Central memory CD8-positive, alpha-beta T cell (primary cell): ENCODE measurements at regions not wholly inside any gene's neighbourhood (a gene's known extent, or its start where the extent isn't known, plus 50 kb on each side); places are given as distances from the start of the nearest gene placed in this dataset.

Experiments
- ATAC-seq: fragments of 150-1000 bp; cut with Tn5 transposase; replicated peaks from 2 replicates; pipeline ENCODE4 v1.10.0; 2022; ENCODE audit warnings: mild to moderate bottlenecking, moderate FRiP score, moderate number of reproducible peaks; ENCODE audit not compliant: poor library complexity, severe bottlenecking; ENCODE audit errors: extremely low read depth
- DNase-seq, 2 donors: peaks; one replicate each; pipeline ENCODE4 v3.0.0; 2021; ENCODE audit warnings: low spot score in 2 of 2
- H3K27ac Mint-ChIP-seq: one replicate; pipeline ENCODE4 v1.8.0; 2022; ENCODE audit warnings: low read depth, mild to moderate bottlenecking, moderate library complexity, mixed read lengths
- H3K27me3 Mint-ChIP-seq: one replicate; pipeline ENCODE4 v1.8.0; 2022; ENCODE audit warnings: mixed read lengths
- H3K36me3 Mint-ChIP-seq: one replicate; pipeline ENCODE4 v1.8.0; 2022; ENCODE audit warnings: mild to moderate bottlenecking, moderate library complexity, mixed read lengths; ENCODE audit not compliant: insufficient read depth
- H3K4me1 Mint-ChIP-seq: one replicate; pipeline ENCODE4 v1.8.0; 2022; ENCODE audit warnings: mixed read lengths
- H3K4me3 Mint-ChIP-seq: one replicate; pipeline ENCODE4 v1.8.0; 2022; ENCODE audit warnings: mild to moderate bottlenecking, moderate library complexity, mixed read lengths
- H3K9me3 Mint-ChIP-seq: one replicate; pipeline ENCODE4 v1.8.0; 2022; ENCODE audit warnings: mixed read lengths

DNA sequence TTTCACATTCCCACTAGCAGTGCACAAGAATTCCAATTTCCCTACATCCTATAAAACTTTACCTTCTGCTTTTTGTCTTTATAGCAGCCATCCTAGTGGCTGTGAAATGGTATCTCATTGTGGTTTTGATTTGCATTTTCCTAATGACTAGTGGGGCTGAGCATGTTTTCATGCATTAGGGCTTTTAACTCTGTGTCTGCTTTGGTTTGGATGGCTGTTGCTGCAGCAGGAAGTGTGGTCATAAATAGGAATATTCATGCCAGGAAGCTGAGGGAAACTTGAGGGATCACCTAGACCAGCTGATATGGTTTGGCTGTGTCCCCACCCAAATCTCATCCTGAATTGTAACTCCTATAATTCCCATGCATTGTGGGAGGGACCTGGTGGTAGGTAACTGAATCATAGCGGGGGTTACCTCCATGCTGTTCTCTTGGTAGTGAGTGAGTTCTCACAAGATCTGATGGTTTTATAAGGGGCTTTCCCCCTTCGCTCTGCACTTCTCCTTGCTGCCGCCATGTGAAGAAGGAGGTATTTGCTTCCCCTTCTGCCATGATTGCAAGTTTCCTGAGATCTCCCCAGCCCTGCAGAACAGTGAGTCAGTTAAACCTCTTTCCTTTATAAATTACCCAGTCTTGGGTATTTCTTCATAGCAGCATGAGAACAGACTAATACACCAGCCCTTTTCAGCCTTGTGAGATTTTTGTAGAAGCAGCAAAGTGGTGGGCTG, 181.8 kb upstream of the PITRM1 start:
- ATAC-seq (no peak), DNase-seq (no peak)
- no peaks in the 10 kb centered on the region for H3K36me3 Mint-ChIP-seq
- peaks cover 6% of the 10 kb centered on the region for H3K4me1 Mint-ChIP-seq
- no peak overlapping the region for H3K4me3 Mint-ChIP-seq
- H3K27ac Mint-ChIP-seq, result no peak overlapping the region
- peaks cover 8% of the 10 kb centered on the region for H3K9me3 Mint-ChIP-seq
- H3K27me3 Mint-ChIP-seq, result peaks cover 39% of the 10 kb centered on the region

DNA sequence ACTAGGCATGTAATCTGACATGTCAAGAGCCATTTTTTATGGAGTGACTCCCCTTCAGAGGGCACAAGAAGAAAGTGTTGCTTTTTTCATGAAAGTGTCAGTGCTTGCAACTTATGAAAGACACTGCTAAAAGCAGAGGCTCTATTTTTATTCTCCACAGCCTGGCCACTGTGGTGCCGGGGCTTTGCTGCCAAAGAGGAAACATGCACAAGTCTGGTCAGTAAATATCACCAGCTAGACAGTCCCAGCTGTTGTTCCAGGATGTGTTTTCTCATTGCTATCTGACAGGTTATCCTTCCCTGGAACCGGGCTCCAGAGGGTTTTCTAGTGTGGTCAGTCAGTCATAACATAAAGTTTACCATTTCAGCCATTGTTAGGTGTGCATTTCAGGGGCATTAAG, 180.7 kb upstream of the PITRM1 start:
- ATAC-seq, result no peak
- no peak for DNase-seq
- Mint-ChIP-seq H3K9me3 (peaks cover 2% of the 10 kb centered on the region), H3K27ac (no peak overlapping the region), H3K36me3 (no peaks in the 10 kb centered on the region), H3K27me3 (peaks cover 44% of the 10 kb centered on the region), H3K4me3 (no peak overlapping the region), H3K4me1 (peaks cover 6% of the 10 kb centered on the region)

DNA sequence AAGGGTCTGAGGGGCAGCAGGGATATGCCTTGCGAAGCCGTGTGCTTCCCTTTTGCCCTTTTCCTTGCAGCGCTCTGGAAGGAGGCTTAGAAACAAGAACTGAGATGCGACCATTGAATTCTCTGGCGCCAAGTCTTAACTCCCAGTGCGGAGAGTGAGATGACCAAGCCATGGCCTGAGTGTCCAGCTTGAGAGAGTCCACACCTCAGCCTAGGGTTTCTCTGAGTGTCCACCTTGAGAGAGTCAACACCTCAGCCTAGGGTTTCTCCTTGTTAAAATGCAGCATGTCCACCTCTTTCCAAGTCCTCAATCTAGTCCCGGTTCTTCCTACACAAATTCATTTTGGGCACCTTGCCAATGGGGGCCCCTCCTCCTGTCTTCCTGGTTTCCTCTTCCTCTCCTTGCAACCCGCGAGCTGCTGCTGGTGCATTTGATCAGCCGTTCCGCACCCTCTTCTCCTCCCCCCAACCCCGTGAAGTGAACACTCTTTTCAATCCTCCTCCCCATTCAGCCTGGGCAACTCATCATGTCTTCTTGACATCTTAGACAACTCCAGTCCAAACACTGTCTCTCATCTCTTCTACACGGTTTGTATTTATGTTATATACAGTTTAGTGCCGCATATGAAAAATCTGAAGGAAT, 178.2 kb upstream of the PITRM1 start:
- DNase-seq (no peak), ATAC-seq (no peak)
- Mint-ChIP-seq H3K4me3 (no peak overlapping the region), H3K9me3 (no peaks in the 10 kb centered on the region), H3K4me1 (peaks cover 6% of the 10 kb centered on the region), H3K27me3 (peaks cover 64% of the 10 kb centered on the region), H3K27ac (no peak overlapping the region), H3K36me3 (no peaks in the 10 kb centered on the region)

DNA sequence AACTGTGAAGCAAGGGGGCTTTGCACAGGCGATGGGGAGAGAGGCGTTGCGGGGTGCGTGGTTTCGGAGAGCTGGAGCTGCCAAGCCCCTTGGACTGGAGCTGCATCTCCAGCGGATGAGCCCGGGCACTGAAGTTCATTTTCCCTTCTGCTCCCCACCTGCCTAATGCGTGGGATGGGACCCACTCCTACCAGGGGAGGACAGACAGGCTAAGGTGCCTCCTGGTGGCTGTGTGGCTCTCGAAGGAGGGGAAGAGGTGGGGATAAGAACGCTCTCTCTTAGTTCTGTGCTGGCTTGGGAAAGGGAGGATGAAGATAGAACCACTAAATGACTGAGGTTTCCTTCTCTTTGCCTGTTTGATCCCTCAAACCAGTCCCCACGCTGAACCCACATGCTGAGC, 177.6 kb upstream of the PITRM1 start:
- ATAC-seq, result no peak
- Mint-ChIP-seq H3K4me1 (peaks cover 6% of the 10 kb centered on the region), H3K27ac (no peak overlapping the region), H3K9me3 (no peaks in the 10 kb centered on the region), H3K36me3 (no peaks in the 10 kb centered on the region), H3K27me3 (peaks cover 64% of the 10 kb centered on the region), H3K4me3 (no peak overlapping the region)
- no peak for DNase-seq

DNA sequence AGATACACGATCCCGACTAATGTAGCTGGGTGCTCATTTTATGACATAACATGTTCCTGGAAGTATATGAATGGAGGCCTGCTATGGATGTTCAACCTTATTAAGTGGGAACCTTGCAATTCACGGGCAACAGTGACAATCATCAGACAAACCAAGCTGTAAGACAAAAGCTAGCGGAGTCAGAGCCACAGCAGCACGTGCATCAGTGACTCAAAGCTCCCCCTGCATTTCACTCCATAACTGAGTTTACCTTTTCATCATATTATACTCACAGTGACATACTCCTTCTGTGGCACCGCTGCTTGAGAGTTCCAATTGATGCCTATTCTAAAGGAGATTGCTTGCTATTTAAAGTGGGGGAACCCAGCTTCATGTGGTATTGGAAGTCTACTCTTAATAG, 176.0 kb upstream of the PITRM1 start:
- ATAC-seq (no peak), DNase-seq (no peak)
- H3K36me3 Mint-ChIP-seq, result no peaks in the 10 kb centered on the region
- no peak overlapping the region for H3K27ac Mint-ChIP-seq
- H3K4me1 Mint-ChIP-seq, result peaks cover 6% of the 10 kb centered on the region
- no peak overlapping the region for H3K4me3 Mint-ChIP-seq
- H3K27me3 Mint-ChIP-seq, result peaks cover 62% of the 10 kb centered on the region
- H3K9me3 Mint-ChIP-seq, result no peaks in the 10 kb centered on the region

DNA sequence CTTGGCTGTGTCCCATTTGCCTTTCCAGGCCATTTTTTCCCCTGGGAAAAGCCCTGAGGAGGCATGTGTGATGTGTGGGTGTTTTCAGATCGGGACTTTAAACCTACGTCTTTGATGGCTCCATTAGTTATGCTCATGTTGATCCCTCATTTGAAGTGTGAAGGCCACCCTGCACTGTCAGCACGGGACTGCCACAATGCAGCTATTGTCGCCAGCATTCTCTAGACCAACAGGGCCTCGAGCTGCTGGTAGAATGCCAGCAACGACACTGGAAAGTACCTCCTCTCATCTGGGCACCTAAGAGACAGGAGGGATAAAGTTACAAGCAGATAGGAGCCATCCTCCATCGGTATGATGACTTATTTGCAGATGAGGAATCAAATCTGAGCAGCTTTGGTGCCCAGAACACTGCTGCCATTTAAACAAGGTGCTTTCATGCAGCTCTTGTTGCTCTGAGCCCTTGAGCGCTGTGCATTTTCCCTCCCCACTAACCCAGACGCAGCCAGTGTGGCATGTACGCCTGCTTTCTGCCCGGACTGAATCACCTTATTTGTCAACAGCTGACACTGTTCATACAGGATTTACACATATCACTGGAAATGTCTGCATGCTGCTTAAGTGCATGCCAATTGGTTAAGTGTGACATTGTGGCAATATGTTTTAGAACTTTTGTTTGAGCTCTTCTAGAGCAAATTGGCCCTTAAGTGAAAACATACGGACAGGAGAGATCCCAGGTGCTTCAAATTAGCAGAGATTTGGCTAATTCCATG, 175.0 kb upstream of the PITRM1 start:
- peaks cover 6% of the 10 kb centered on the region for H3K4me1 Mint-ChIP-seq
- H3K36me3 Mint-ChIP-seq, result no peaks in the 10 kb centered on the region
- H3K4me3 Mint-ChIP-seq, result no peak overlapping the region
- ATAC-seq (no peak), DNase-seq (no peak)
- no peak overlapping the region for H3K27ac Mint-ChIP-seq
- H3K9me3 Mint-ChIP-seq, result no peaks in the 10 kb centered on the region
- peaks cover 62% of the 10 kb centered on the region for H3K27me3 Mint-ChIP-seq

DNA sequence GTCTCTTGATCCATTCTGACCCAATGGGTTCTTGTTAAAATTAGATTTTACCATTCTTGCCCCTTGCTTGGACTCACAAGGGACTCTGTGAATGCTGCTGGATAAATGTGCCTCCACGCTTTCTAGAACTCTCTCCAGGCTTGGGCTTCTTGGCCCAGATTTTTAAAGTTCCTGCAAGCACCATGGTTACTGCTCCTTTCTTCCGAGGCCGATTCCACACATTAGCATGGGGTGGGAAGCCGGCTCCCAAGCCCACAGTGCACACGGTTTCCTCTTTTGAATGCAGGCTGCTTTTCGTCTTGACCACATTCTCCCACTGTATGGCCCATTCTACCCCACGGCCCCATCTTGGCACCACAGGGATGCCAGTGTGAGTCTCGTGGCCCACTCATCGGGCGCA, 174.3 kb upstream of the PITRM1 start:
- H3K4me3 Mint-ChIP-seq, result no peak overlapping the region
- no peaks in the 10 kb centered on the region for H3K36me3 Mint-ChIP-seq
- no peaks in the 10 kb centered on the region for H3K9me3 Mint-ChIP-seq
- ATAC-seq (no peak), DNase-seq (no peak)
- H3K27me3 Mint-ChIP-seq, result peaks cover 62% of the 10 kb centered on the region
- no peak overlapping the region for H3K27ac Mint-ChIP-seq
- peaks cover 6% of the 10 kb centered on the region for H3K4me1 Mint-ChIP-seq

DNA sequence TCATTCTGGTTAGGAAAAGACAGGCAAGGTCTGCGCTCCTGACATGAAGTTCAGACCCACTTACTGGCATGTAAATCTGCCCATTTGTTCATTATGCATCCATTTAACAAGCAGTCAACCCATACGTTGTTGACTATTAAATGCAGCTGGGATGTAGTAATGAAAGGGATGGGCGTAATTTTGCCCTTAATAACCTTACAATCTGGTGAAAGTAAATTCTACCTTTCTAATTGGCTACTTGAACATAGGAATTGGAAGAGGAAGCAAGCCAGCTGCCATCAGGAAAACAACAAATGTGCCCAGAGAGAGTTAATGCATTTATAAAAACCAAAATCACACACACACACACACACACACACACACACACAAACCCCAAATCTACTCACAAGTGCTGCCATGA, 170.2 kb upstream of the PITRM1 start:
- DNase-seq (no peak), ATAC-seq (no peak)
- Mint-ChIP-seq H3K4me1 (no peaks in the 10 kb centered on the region), H3K27me3 (peaks cover 53% of the 10 kb centered on the region), H3K4me3 (no peak overlapping the region), H3K9me3 (no peaks in the 10 kb centered on the region), H3K27ac (no peak overlapping the region), H3K36me3 (no peaks in the 10 kb centered on the region)

DNA sequence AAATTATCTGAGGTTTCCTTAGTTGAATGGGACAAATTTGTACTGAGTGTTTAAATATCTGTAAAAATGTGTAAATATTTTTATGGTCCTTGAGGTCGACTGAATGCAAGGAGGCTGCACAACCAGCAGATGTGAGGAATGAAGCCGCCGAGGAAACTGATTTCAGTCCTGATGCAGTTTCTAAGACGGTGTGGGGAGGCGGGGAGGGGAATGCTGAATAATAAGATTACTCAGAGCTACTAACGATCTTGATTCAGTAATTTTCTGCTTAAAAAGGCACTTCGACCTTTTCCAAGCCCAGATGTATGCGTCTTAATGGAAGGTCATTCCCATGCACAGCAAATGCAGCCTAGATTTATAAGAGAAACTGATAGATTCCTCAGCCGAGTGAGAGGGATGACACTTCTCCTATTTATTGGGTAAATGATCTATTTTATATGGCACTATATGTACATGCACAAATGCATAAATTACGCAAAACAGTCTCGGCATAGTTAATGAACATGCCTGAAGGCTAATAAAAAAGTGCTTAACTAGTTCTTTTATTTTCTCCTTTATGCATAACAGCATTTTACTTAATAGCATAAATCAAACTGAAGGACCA, 167.6 kb upstream of the PITRM1 start:
- Mint-ChIP-seq H3K27me3 (peaks cover 33% of the 10 kb centered on the region), H3K4me1 (no peaks in the 10 kb centered on the region), H3K4me3 (no peak overlapping the region), H3K9me3 (no peaks in the 10 kb centered on the region), H3K36me3 (no peaks in the 10 kb centered on the region), H3K27ac (no peak overlapping the region)
- no peak for DNase-seq
- ATAC-seq, result no peak

DNA sequence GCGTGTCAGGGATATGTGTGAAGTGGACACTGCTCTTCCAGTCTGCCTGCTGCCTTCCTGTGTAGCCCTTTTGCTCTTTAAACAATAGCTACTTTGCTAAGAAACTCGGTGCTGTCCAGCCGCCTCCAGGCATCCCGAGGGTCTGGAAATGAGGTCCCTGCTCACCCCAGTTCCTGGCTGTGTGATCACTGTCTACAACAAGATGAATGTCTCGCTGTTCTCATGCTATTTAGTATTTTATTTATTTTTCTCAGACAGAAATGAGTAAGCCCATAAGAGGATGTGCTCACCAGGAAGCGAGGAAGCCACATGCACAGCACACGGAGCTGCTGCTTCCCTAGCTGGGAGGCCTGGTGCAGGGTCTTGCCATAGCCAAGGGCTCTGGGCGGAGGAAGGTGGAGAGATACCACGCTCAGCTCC, 167.0 kb upstream of the PITRM1 start:
- no peaks in the 10 kb centered on the region for H3K36me3 Mint-ChIP-seq

DNA sequence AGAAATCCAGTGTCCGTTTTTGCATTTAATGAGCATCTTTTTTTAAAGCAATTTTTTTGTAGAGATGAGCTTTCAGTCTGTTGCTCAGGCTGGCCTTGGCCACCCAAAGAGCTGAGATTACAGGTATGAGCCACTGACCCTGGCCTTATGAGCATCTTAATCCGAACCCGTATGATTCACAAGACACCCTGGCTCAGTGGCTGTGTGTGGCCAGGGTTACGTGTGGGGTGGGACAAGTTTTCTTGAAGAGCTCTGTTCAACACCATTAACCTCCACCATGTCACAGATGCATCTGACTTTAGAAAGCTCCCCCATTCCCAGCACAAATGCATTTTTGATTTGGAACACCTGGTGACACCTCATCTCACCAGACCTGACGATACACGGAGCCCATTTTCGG, 166.5 kb upstream of the PITRM1 start:
- Mint-ChIP-seq H3K9me3 (no peaks in the 10 kb centered on the region), H3K27me3 (peaks cover 24% of the 10 kb centered on the region), H3K4me1 (no peaks in the 10 kb centered on the region), H3K36me3 (no peaks in the 10 kb centered on the region), H3K4me3 (no peak overlapping the region), H3K27ac (no peak overlapping the region)
- ATAC-seq (no peak), DNase-seq (no peak)

More for the DNA sequence above, 167.0 kb upstream of the PITRM1 start:
- Mint-ChIP-seq H3K4me1 (no peaks in the 10 kb centered on the region), H3K27ac (no peak overlapping the region), H3K27me3 (peaks cover 26% of the 10 kb centered on the region), H3K4me3 (no peak overlapping the region), H3K9me3 (no peaks in the 10 kb centered on the region)
- no peak for DNase-seq
- ATAC-seq, result no peak

DNA sequence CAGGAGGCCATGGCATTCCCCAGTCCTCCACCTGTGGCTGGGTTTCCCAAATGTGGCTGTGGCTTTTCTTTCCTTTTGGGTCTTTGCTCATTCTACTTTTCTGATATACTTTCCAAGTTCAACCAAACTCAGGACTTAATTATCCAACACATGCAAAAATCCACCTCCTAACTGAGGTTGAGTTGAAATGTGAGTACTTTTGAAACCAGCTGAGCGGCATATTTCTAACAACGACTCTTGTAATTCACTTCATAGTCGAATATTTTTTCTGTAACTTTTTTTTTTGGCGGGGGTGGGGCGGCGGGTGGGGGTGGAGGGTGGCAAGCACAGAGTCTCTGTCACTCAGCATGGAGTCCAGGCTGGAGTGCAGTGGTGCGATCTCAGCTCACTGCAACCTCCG, 165.2 kb upstream of the PITRM1 start:
- ATAC-seq (no peak), DNase-seq (no peak)
- H3K36me3 Mint-ChIP-seq, result no peaks in the 10 kb centered on the region
- no peak overlapping the region for H3K4me3 Mint-ChIP-seq
- H3K4me1 Mint-ChIP-seq, result no peaks in the 10 kb centered on the region
- H3K9me3 Mint-ChIP-seq, result no peaks in the 10 kb centered on the region
- H3K27me3 Mint-ChIP-seq, result peaks cover 28% of the 10 kb centered on the region
- H3K27ac Mint-ChIP-seq, result no peak overlapping the region
